HCT116 (cell line): ENCODE measurements at regions not wholly inside any gene's neighbourhood (a gene's known extent, or its start where the extent isn't known, plus 50 kb on each side); places are given as distances from the start of the nearest gene placed in this dataset.

Experiments
- ATAC-seq: fragments of 200-7000 bp; cut with Tn5 transposase; 2 replicates; pipeline ENCODE4 v1.9.1; 2020; ENCODE audit warnings: mild to moderate bottlenecking, moderate library complexity
- BruUV-seq: library from RNA; stranded (reverse); fragments of 400-500 nt; replicated peaks from 2 replicates; lab custom pipeline; 2021; lab: Mats Ljungman, UMichigan
- CTCF ChIA-PET: fragments of 300-600 bp; sonication (Branson Sonifier 250); formaldehyde crosslinking; loops from one replicate; lab custom pipeline; 2021; ENCODE audit warnings: antibody characterized with exemption; lab: Charles Lee
- POLR2A ChIA-PET: fragments of 300-600, 350-600 bp; sonication (Branson Sonifier 250); formaldehyde crosslinking; loops from one replicate; lab custom pipeline; 2021; ENCODE audit warnings: antibody characterized with exemption; lab: Charles Lee
- RAD21 ChIA-PET, 2 experiments: fragments of 300-600 bp; sonication (Branson Sonifier 250); formaldehyde crosslinking; loops; one replicate each; lab custom pipeline; 2023; ENCODE audit warnings: low total read pairs in 2 of 2; ENCODE audit not compliant: uncharacterized antibody in 2 of 2, unreplicated experiment in 2 of 2, low non-redundant PET in 1 of 2; lab: Charles Lee
- DNase-seq: peaks from one replicate; pipeline ENCODE4 v3.0.0-alpha.2; 2010; ENCODE audit warnings: low read depth, low spot score
- H2AFZ ChIP-seq: fragments of 200-600 bp; shearing (Covaris generic), sonication (generic); 2 replicates; pipeline ENCODE4 v1.6.1; 2017; ENCODE audit warnings: low read depth, mixed run types, mixed read lengths, antibody characterized with exemption, low read length; ENCODE audit not compliant: poor library complexity, severe bottlenecking
- H3K27ac ChIP-seq: 2 replicates; pipeline ENCODE4 v1.5.1; 2012; ENCODE audit warnings: low read depth, low read length
- H3K27me3 ChIP-seq: fragments of 200-600 bp; sonication (generic); 2 replicates; pipeline ENCODE4 v1.6.1; 2016; ENCODE audit warnings: mixed run types, low read length, mixed read lengths; ENCODE audit not compliant: insufficient read depth
- H3K36me3 ChIP-seq, 2 experiments: fragments of 200-500 bp in 1 of 2; fragments of 200-600 bp in 1 of 2; sonication (Bioruptor generic) in 1 of 2; sonication (generic) in 1 of 2; 2 replicates each; pipeline versions ENCODE4 v1.5.1 to v1.6.1; 2014 to 2016; ENCODE audit warnings: low read length in 2 of 2, inconsistent platforms in 1 of 2, mixed read lengths in 1 of 2, mixed run types in 1 of 2; ENCODE audit not compliant: insufficient read depth in 2 of 2, control insufficient read depth in 1 of 2
- H3K4me1 ChIP-seq, 2 experiments: fragments of 200-600 bp in 1 of 2; sonication (generic) in 1 of 2; 2 replicates each; pipeline versions ENCODE4 v1.5.1 to v1.6.1; 2012 to 2017; ENCODE audit warnings: low read length in 2 of 2, inconsistent platforms in 1 of 2, mild to moderate bottlenecking in 1 of 2, mixed read lengths in 1 of 2, mixed run types in 1 of 2, moderate library complexity in 1 of 2; ENCODE audit not compliant: insufficient read depth in 2 of 2, control insufficient read depth in 1 of 2
- H3K4me2 ChIP-seq: fragments of 200-600 bp; sonication (generic); 2 replicates; pipeline ENCODE4 v1.6.1; 2017; ENCODE audit warnings: mixed run types, low read length, mixed read lengths
- H3K4me3 ChIP-seq, 2 experiments: fragments of 200-600 bp in 1 of 2; sonication (generic) in 1 of 2; replicated peaks in 1 of 2; 2 replicates each; pipeline ENCODE4 v1.5.1; 2011 to 2016; ENCODE audit warnings: low read length in 2 of 2, control low read depth in 1 of 2, low read depth in 1 of 2, mild to moderate bottlenecking in 1 of 2, mixed read lengths in 1 of 2, mixed run types in 1 of 2
- H3K79me2 ChIP-seq: fragments of 200-600 bp; sonication (generic); 2 replicates; pipeline ENCODE4 v1.6.1; 2017; ENCODE audit warnings: mild to moderate bottlenecking, mixed run types, low read length, moderate library complexity, mixed read lengths; ENCODE audit not compliant: insufficient read depth
- H3K9ac ChIP-seq: fragments of 200-600 bp; sonication (generic); 2 replicates; pipeline ENCODE4 v1.6.1; 2016; ENCODE audit warnings: low read length, mixed read lengths
- H3K9me2 ChIP-seq: fragments of 200-600 bp; sonication (generic), shearing (Covaris generic); 2 replicates; pipeline ENCODE4 v1.6.1; 2017; ENCODE audit warnings: mixed run types, mild to moderate bottlenecking, moderate library complexity; ENCODE audit not compliant: insufficient read depth
- H3K9me3 ChIP-seq, 2 experiments: fragments of 200-500 bp in 1 of 2; fragments of 200-600 bp in 1 of 2; sonication (Bioruptor generic) in 1 of 2; sonication (generic) in 1 of 2; 2 replicates each; pipeline ENCODE4 v1.6.1; 2014 to 2017; ENCODE audit warnings: low read length in 2 of 2, mixed read lengths in 2 of 2, inconsistent platforms in 1 of 2, low read depth in 1 of 2, mild to moderate bottlenecking in 1 of 2, mixed run types in 1 of 2, moderate library complexity in 1 of 2; ENCODE audit not compliant: control insufficient read depth in 1 of 2, insufficient read depth in 1 of 2
- H4K20me1 ChIP-seq: fragments of 200-600 bp; sonication (generic), shearing (Covaris generic); 2 replicates; pipeline ENCODE4 v1.6.1; 2017; ENCODE audit warnings: mixed run types, mild to moderate bottlenecking, moderate library complexity; ENCODE audit not compliant: insufficient read depth
- CEBPB ChIP-seq: IDR thresholded peaks from 2 replicates; pipeline ENCODE4 v1.6.1; 2012; ENCODE audit warnings: low read depth
- EZH2phosphoT487 ChIP-seq: fragments of 200-600 bp; IDR thresholded peaks from 2 replicates; pipeline ENCODE4 v1.6.1; 2018; ENCODE audit warnings: antibody characterized with exemption, borderline replicate concordance
- FOSL1 ChIP-seq: IDR thresholded peaks from 2 replicates; pipeline ENCODE4 v1.6.1; 2012; ENCODE audit warnings: low read depth
- POLR2A ChIP-seq: IDR thresholded peaks from 2 replicates; pipeline ENCODE4 v1.7.0; 2011; ENCODE audit warnings: borderline replicate concordance; ENCODE audit not compliant: insufficient read depth, insufficient read length; ENCODE audit errors: extremely low read depth
- TCF7L2 ChIP-seq: IDR thresholded peaks from 2 replicates; pipeline ENCODE4 v1.7.0; 2011; ENCODE audit warnings: borderline replicate concordance, inconsistent platforms; ENCODE audit not compliant: insufficient read depth, insufficient read length; ENCODE audit errors: extremely low read depth
- intact Hi-C: fragments of 100-400 bp; cut with micrococcal nuclease; formaldehyde crosslinking; loops from 2 replicates; pipeline ENCODE4 v1.10.0; 2022
- TF ChIP-seq, protein P1 (sequence below): IDR thresholded peaks from 2 replicates; pipeline ENCODE4 v1.6.1; 2011; ENCODE audit warnings: mild to moderate bottlenecking, low read length, moderate library complexity; ENCODE audit not compliant: insufficient replicate concordance; ENCODE audit errors: extremely low read depth
- TF ChIP-seq, protein P2 (sequence below): IDR thresholded peaks from 2 replicates; pipeline ENCODE4 v1.6.1; 2012; ENCODE audit warnings: low read depth

DNA sequence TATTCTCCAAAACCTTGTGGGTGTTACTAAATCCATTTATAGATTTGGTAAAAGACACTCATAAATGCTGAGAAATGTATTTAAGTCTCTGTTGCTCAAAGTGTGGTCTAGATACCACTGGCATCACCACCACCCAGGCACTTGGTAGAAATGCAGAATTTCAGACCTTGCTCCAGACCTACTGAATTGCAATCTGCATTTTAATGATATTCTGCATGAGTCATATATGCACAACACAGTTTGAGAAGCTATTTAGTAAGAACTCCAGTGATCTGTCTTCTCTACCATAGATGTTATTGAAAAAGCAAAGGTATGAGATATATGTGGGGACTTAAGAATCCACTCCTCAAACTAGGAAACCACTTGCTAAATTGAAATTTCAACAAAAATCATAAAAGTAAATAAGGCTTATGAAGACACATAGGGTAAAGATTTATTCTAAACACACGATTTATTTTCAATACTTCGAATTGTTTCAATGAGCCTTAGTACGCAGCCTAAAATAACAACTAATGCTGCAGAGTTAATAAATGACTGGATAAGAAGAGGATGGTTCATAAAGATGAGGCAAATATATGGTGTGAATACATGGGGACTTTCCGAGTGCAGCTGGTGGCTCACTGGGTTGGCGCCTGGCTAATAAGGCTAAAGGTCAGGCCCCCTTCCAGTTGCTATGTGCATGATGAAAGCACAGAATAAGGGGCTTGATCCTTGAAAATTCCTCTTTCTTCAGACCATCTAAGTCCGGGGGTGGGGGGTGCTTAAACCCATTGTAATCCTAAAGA lies 813.3 kb downstream of the NR2F2 start:
- TF ChIP-seq CEBPB (no peak), EZH2phosphoT487 (no peak), FOSL1 (no peak), POLR2A (no peak), TCF7L2 (no peak)
- TF ChIP-seq, protein P1, sequence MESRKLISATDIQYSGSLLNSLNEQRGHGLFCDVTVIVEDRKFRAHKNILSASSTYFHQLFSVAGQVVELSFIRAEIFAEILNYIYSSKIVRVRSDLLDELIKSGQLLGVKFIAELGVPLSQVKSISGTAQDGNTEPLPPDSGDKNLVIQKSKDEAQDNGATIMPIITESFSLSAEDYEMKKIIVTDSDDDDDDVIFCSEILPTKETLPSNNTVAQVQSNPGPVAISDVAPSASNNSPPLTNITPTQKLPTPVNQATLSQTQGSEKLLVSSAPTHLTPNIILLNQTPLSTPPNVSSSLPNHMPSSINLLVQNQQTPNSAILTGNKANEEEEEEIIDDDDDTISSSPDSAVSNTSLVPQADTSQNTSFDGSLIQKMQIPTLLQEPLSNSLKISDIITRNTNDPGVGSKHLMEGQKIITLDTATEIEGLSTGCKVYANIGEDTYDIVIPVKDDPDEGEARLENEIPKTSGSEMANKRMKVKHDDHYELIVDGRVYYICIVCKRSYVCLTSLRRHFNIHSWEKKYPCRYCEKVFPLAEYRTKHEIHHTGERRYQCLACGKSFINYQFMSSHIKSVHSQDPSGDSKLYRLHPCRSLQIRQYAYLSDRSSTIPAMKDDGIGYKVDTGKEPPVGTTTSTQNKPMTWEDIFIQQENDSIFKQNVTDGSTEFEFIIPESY: no peak
- TF ChIP-seq, protein P2, sequence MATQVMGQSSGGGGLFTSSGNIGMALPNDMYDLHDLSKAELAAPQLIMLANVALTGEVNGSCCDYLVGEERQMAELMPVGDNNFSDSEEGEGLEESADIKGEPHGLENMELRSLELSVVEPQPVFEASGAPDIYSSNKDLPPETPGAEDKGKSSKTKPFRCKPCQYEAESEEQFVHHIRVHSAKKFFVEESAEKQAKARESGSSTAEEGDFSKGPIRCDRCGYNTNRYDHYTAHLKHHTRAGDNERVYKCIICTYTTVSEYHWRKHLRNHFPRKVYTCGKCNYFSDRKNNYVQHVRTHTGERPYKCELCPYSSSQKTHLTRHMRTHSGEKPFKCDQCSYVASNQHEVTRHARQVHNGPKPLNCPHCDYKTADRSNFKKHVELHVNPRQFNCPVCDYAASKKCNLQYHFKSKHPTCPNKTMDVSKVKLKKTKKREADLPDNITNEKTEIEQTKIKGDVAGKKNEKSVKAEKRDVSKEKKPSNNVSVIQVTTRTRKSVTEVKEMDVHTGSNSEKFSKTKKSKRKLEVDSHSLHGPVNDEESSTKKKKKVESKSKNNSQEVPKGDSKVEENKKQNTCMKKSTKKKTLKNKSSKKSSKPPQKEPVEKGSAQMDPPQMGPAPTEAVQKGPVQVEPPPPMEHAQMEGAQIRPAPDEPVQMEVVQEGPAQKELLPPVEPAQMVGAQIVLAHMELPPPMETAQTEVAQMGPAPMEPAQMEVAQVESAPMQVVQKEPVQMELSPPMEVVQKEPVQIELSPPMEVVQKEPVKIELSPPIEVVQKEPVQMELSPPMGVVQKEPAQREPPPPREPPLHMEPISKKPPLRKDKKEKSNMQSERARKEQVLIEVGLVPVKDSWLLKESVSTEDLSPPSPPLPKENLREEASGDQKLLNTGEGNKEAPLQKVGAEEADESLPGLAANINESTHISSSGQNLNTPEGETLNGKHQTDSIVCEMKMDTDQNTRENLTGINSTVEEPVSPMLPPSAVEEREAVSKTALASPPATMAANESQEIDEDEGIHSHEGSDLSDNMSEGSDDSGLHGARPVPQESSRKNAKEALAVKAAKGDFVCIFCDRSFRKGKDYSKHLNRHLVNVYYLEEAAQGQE: no peak
- TF ChIP-seq, all 23 proteins: peak for 0
- intact Hi-C loops: no loop called here
- ATAC-seq (no peak), DNase-seq (no peak)
- Histone ChIP-seq H3K9me3 (peaks cover 0 to 5% of the 10 kb centered on the region in 2 experiments; a peak in 2 of 4 replicates), H3K27me3 (no peaks in the 10 kb centered on the region), H3K9ac (no peak overlapping the region), H3K4me2 (no peak overlapping the region), H3K79me2 (no peaks in the 10 kb centered on the region), H3K36me3 (no peaks in the 10 kb centered on the region), H3K9me2 (no peaks in the 10 kb centered on the region), H3K4me1 (no peaks in the 10 kb centered on the region), H4K20me1 (no peaks in the 10 kb centered on the region), H3K4me3 (no peak overlapping the region), H3K27ac (no peak overlapping the region), H2AFZ (no peak overlapping the region)
- BruUV-seq: no TSS peak
- ChIA-PET CTCF (no interaction called here), POLR2A (no interaction called here), RAD21 (no interaction called here)
